HEK293 (cell line): ENCODE measurements at regions not wholly inside any gene's neighbourhood (a gene's known extent, or its start where the extent isn't known, plus 50 kb on each side); places are given as distances from the start of the nearest gene placed in this dataset.
A peak's percentile ranks its signal among the peaks of the same experiment; 100 is the strongest.

Source experiments
- CTCF ChIA-PET: fragments of 350-600 bp; formaldehyde crosslinking; extraction: SDS; loops from one replicate; lab custom pipeline; 2021; ENCODE audit warnings: antibody characterized with exemption; lab: Yijun Ruan, JAX
- POLR2A ChIA-PET: fragments of 300-600 bp; formaldehyde crosslinking; extraction: SDS; loops from one replicate; lab custom pipeline; 2020; ENCODE audit warnings: antibody characterized with exemption, inconsistent platforms; lab: Yijun Ruan, JAX
- H3K27ac ChIP-seq: fragments of 200-500 bp; sonication (Bioruptor generic); 2 replicates; pipeline ENCODE4 v1.5.1; 2014; ENCODE audit warnings: low read depth, low read length, control low read depth, inconsistent platforms; ENCODE audit errors: extremely low read depth
- H3K36me3 ChIP-seq, 2 experiments: fragments of 200-500 bp in 1 of 2; sonication (Bioruptor generic) in 1 of 2; 1 replicate in 1 of 2; 2 replicates in 1 of 2; pipeline ENCODE4 v1.5.1; 2014 to 2017; ENCODE audit warnings: inconsistent platforms in 2 of 2, low read length in 2 of 2; ENCODE audit not compliant: control insufficient read depth in 2 of 2, insufficient read depth in 1 of 2
- H3K4me1 ChIP-seq: fragments of 200-500 bp; sonication (Bioruptor generic); 2 replicates; pipeline ENCODE4 v1.5.1; 2014; ENCODE audit warnings: mild to moderate bottlenecking, low read length, inconsistent platforms; ENCODE audit not compliant: control insufficient read depth, insufficient read depth
- H3K4me3 ChIP-seq: 2 replicates; pipeline ENCODE4 v1.5.1; 2011; ENCODE audit warnings: low read depth, mild to moderate bottlenecking, control low read depth, low read length, moderate library complexity
- H3K9me3 ChIP-seq: fragments of 200-500 bp; sonication (Bioruptor generic); 2 replicates; pipeline ENCODE4 v1.5.1; 2014; ENCODE audit warnings: low read depth, low read length, inconsistent platforms; ENCODE audit not compliant: control insufficient read depth, insufficient read depth
- BCL11A ChIP-seq: fragments of 450-650 bp; formaldehyde crosslinking; IDR thresholded peaks from 2 replicates; pipeline ENCODE4 v1.5.1; 2016; ENCODE audit warnings: low read depth, missing biosample characterization, missing genetic modification characterization
- GFI1B ChIP-seq: fragments of 450-650 bp; formaldehyde crosslinking; IDR thresholded peaks from 2 replicates; pipeline ENCODE4 v1.5.1; 2016; ENCODE audit warnings: missing biosample characterization, missing genetic modification characterization
- MYNN ChIP-seq: fragments of 450-650 bp; formaldehyde crosslinking; IDR thresholded peaks from 2 replicates; pipeline ENCODE4 v1.5.1; 2016; ENCODE audit warnings: missing biosample characterization, missing genetic modification characterization, borderline replicate concordance
- PRDM1 ChIP-seq: fragments of 450-650 bp; formaldehyde crosslinking; IDR thresholded peaks from 2 replicates; pipeline ENCODE4; 2016; ENCODE audit warnings: missing biosample characterization, missing genetic modification characterization
- ZBTB20 ChIP-seq: fragments of 450-650 bp; formaldehyde crosslinking; IDR thresholded peaks from 2 replicates; pipeline ENCODE4 v1.5.1; 2016; ENCODE audit warnings: missing biosample characterization, missing genetic modification characterization
- ZNF2 ChIP-seq: fragments of 450-650 bp; formaldehyde crosslinking; IDR thresholded peaks from 2 replicates; pipeline ENCODE4 v1.5.1; 2016; ENCODE audit warnings: missing biosample characterization, missing genetic modification characterization
- ZNF266 ChIP-seq: fragments of 450-650 bp; formaldehyde crosslinking; IDR thresholded peaks from 2 replicates; pipeline ENCODE4 v1.5.1; 2016; ENCODE audit warnings: missing biosample characterization, missing genetic modification characterization, low read depth
- ZNF335 ChIP-seq: fragments of 450-650 bp; formaldehyde crosslinking; conservative IDR thresholded peaks from 2 replicates; pipeline ENCODE4 v1.5.1; 2016; ENCODE audit warnings: missing biosample characterization, missing genetic modification characterization
- ZNF37A ChIP-seq: fragments of 450-650 bp; IDR thresholded peaks from 2 replicates; pipeline ENCODE4 v1.5.1; 2018; ENCODE audit warnings: missing biosample characterization, missing genetic modification characterization
- ZNF391 ChIP-seq: fragments of 450-650 bp; formaldehyde crosslinking; IDR thresholded peaks from 2 replicates; pipeline ENCODE4 v1.5.1; 2016; ENCODE audit warnings: low read depth, missing biosample characterization, missing genetic modification characterization, borderline replicate concordance
- ZNF426 ChIP-seq: fragments of 450-650 bp; formaldehyde crosslinking; IDR thresholded peaks from 2 replicates; pipeline ENCODE4 v1.5.1; 2017; ENCODE audit warnings: missing biosample characterization, missing genetic modification characterization, mild to moderate bottlenecking, inconsistent platforms, moderate library complexity
- ZNF521 ChIP-seq: fragments of 450-650 bp; formaldehyde crosslinking; IDR thresholded peaks from 2 replicates; pipeline ENCODE4 v1.5.1; 2017; ENCODE audit warnings: missing biosample characterization, mild to moderate bottlenecking, missing genetic modification characterization
- ZNF555 ChIP-seq: fragments of 450-650 bp; formaldehyde crosslinking; conservative IDR thresholded peaks from 2 replicates; pipeline ENCODE4 v1.5.1; 2017; ENCODE audit warnings: missing biosample characterization, mild to moderate bottlenecking, missing genetic modification characterization, inconsistent platforms
- ZNF558 ChIP-seq: fragments of 450-650 bp; formaldehyde crosslinking; IDR thresholded peaks from 2 replicates; pipeline ENCODE4 v1.5.1; 2016; ENCODE audit warnings: missing biosample characterization, missing genetic modification characterization
- ZNF660 ChIP-seq: fragments of 450-650 bp; IDR thresholded peaks from 2 replicates; pipeline ENCODE4 v1.5.1; 2018; ENCODE audit warnings: missing biosample characterization, mild to moderate bottlenecking, missing genetic modification characterization
- ZNF768 ChIP-seq: fragments of 450-650 bp; formaldehyde crosslinking; IDR thresholded peaks from 2 replicates; pipeline ENCODE4 v1.5.1; 2018; ENCODE audit warnings: missing biosample characterization, mild to moderate bottlenecking, missing genetic modification characterization
- ZNF776 ChIP-seq: fragments of 450-650 bp; formaldehyde crosslinking; IDR thresholded peaks from 2 replicates; pipeline ENCODE4 v1.5.0; 2017; ENCODE audit warnings: missing biosample characterization, missing genetic modification characterization, borderline replicate concordance
- TF ChIP-seq, protein P1 (sequence below): fragments of 450-650 bp; formaldehyde crosslinking; IDR thresholded peaks from 2 replicates; pipeline ENCODE4 v1.5.1; 2017; ENCODE audit warnings: missing biosample characterization, mild to moderate bottlenecking, missing genetic modification characterization, moderate library complexity
- TF ChIP-seq, protein P2 (sequence below): fragments of 450-650 bp; formaldehyde crosslinking; IDR thresholded peaks from 2 replicates; pipeline ENCODE4 v1.5.1; 2016; ENCODE audit warnings: missing biosample characterization, missing genetic modification characterization
- TF ChIP-seq, protein P3 (sequence below): fragments of 450-650 bp; formaldehyde crosslinking; IDR thresholded peaks from 2 replicates; pipeline ENCODE4 v1.5.1; 2016; ENCODE audit warnings: missing biosample characterization, missing genetic modification characterization
- TF ChIP-seq, protein P4 (sequence below): fragments of 450-650 bp; formaldehyde crosslinking; IDR thresholded peaks from 2 replicates; pipeline ENCODE4 v1.5.1; 2016; ENCODE audit warnings: missing biosample characterization, missing genetic modification characterization
- TF ChIP-seq, protein P5 (sequence below): fragments of 450-650 bp; formaldehyde crosslinking; conservative IDR thresholded peaks from 2 replicates; pipeline ENCODE4 v1.5.1; 2016; ENCODE audit warnings: low read depth, missing biosample characterization, missing genetic modification characterization

DNA sequence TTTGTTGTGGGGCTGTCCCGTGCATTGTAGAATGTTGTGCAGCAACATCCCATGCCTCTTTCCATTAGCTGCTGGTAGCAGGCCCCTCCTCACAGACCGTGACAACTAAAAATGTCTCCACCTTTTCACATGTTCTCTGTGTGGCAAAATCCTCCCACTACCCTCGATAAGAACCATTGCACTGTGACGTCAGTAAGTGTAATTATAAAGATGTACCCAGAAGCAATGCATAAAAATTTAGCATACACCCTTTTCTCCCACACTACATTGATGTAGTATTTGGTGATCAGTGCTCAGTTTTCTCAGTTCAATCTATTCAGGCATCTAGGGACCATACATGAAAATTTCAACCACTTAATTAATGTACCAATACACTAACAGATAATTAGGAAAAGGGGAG is 389.9 kb downstream of the DOK5 start:
- TF ChIP-seq ZNF768 (tag by site-specific recombination) (no peak), BCL11A (no peak), MYNN (tag by site-specific recombination) (no peak), ZNF776 (tag by site-specific recombination) (no peak), ZNF37A (tag by site-specific recombination) (no peak), GFI1B (no peak), ZBTB20 (no peak), ZNF266 (tag by site-specific recombination) (no peak), ZNF426 (tag by site-specific recombination) (no peak), ZNF558 (no peak)
- TF ChIP-seq, protein P1, sequence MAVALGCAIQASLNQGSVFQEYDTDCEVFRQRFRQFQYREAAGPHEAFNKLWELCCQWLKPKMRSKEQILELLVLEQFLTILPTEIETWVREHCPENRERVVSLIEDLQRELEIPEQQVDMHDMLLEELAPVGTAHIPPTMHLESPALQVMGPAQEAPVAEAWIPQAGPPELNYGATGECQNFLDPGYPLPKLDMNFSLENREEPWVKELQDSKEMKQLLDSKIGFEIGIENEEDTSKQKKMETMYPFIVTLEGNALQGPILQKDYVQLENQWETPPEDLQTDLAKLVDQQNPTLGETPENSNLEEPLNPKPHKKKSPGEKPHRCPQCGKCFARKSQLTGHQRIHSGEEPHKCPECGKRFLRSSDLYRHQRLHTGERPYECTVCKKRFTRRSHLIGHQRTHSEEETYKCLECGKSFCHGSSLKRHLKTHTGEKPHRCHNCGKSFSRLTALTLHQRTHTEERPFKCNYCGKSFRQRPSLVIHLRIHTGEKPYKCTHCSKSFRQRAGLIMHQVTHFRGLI (tag by site-specific recombination) = no peak
- TF ChIP-seq, protein P2, sequence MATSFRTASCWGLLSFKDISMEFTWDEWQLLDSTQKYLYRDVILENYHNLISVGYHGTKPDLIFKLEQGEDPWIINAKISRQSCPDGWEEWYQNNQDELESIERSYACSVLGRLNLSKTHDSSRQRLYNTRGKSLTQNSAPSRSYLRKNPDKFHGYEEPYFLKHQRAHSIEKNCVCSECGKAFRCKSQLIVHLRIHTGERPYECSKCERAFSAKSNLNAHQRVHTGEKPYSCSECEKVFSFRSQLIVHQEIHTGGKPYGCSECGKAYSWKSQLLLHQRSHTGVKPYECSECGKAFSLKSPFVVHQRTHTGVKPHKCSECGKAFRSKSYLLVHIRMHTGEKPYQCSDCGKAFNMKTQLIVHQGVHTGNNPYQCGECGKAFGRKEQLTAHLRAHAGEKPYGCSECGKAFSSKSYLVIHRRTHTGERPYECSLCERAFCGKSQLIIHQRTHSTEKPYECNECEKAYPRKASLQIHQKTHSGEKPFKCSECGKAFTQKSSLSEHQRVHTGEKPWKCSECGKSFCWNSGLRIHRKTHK = no peak
- POLR2A ChIA-PET = no interaction called here
- CTCF ChIA-PET = no interaction called here
- Histone ChIP-seq H3K9me3 (no peaks in the 10 kb centered on the region), H3K4me1 (no peaks in the 10 kb centered on the region), H3K4me3 (no peak overlapping the region), H3K36me3 (no peaks in the 10 kb centered on the region), H3K27ac (no peak overlapping the region)

DNA sequence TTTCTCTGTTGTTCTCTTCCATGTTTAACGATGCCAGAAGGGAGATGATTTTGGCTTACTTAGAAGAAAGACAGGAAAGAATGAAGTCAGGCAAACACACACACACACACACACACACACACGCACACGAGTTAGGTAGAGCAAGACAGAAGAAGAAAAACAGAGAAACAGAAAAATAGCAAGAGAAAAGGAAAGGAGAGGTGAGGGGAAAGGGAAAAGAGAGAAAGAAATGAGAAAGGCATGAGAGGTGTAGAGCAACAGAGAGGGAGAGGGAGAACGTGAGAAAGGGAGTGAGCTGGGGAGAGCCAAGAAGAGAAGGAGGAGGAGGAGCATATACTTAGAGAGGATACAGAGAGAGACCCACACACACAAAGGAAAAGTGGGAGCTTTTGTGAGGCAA is 385.3 kb downstream of the DOK5 start:
- ChIA-PET CTCF (interaction anchor here (0.6 kb wide), 2 partner anchors 191 to 857 kb away, joined by 3 read pairs; no protein-coding TSS in a partner anchor), POLR2A (no interaction called here)
- Histone ChIP-seq H3K4me1 (no peaks in the 10 kb centered on the region), H3K4me3 (no peak overlapping the region), H3K36me3 (no peaks in the 10 kb centered on the region), H3K9me3 (no peaks in the 10 kb centered on the region), H3K27ac (no peak overlapping the region)
- no peak for TF ChIP-seq ZNF660 (tag by site-specific recombination)
- TF ChIP-seq, protein P3, sequence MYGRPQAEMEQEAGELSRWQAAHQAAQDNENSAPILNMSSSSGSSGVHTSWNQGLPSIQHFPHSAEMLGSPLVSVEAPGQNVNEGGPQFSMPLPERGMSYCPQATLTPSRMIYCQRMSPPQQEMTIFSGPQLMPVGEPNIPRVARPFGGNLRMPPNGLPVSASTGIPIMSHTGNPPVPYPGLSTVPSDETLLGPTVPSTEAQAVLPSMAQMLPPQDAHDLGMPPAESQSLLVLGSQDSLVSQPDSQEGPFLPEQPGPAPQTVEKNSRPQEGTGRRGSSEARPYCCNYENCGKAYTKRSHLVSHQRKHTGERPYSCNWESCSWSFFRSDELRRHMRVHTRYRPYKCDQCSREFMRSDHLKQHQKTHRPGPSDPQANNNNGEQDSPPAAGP = no peak
- TF ChIP-seq ZNF555 (tag by site-specific recombination) = 0 out of 2 replicates have a peak, but pooled peaks have one; percentile 2
- TF ChIP-seq PRDM1 (tag by site-specific recombination) = peak; percentile 67
- TF ChIP-seq ZNF521 = no peak

DNA sequence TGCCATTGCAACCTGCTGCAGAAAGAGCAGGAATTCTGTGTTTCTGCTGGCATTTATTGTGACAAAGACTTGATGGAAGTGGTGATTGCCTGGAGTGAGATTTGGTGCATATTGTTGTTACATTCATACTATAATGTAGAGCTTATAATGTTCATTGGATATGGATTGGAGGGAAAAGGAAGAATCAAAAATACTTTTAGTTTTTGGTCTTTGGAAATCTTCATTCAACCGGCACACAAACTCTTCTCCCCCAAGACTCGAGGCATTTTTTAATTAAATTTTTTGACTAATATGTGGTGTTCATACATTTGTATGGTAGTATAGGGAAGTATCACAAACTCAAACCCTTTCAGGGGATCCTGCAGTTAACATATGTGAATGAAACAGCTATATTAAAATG is 380.8 kb downstream of the DOK5 start:
- CTCF ChIA-PET = no interaction called here
- H3K4me3 ChIP-seq = no peak overlapping the region
- no peaks in the 10 kb centered on the region for H3K9me3 ChIP-seq
- POLR2A ChIA-PET = no interaction called here
- H3K4me1 ChIP-seq = no peaks in the 10 kb centered on the region
- H3K27ac ChIP-seq = no peak overlapping the region
- H3K36me3 ChIP-seq = no peaks in the 10 kb centered on the region
- TF ChIP-seq, protein P4, sequence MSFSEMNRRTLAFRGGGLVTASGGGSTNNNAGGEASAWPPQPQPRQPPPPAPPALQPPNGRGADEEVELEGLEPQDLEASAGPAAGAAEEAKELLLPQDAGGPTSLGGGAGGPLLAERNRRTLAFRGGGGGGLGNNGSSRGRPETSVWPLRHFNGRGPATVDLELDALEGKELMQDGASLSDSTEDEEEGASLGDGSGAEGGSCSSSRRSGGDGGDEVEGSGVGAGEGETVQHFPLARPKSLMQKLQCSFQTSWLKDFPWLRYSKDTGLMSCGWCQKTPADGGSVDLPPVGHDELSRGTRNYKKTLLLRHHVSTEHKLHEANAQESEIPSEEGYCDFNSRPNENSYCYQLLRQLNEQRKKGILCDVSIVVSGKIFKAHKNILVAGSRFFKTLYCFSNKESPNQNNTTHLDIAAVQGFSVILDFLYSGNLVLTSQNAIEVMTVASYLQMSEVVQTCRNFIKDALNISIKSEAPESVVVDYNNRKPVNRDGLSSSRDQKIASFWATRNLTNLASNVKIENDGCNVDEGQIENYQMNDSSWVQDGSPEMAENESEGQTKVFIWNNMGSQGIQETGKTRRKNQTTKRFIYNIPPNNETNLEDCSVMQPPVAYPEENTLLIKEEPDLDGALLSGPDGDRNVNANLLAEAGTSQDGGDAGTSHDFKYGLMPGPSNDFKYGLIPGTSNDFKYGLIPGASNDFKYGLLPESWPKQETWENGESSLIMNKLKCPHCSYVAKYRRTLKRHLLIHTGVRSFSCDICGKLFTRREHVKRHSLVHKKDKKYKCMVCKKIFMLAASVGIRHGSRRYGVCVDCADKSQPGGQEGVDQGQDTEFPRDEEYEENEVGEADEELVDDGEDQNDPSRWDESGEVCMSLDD (tag by site-specific recombination) = no peak
- TF ChIP-seq ZNF335 = no peak
- TF ChIP-seq, protein P5, sequence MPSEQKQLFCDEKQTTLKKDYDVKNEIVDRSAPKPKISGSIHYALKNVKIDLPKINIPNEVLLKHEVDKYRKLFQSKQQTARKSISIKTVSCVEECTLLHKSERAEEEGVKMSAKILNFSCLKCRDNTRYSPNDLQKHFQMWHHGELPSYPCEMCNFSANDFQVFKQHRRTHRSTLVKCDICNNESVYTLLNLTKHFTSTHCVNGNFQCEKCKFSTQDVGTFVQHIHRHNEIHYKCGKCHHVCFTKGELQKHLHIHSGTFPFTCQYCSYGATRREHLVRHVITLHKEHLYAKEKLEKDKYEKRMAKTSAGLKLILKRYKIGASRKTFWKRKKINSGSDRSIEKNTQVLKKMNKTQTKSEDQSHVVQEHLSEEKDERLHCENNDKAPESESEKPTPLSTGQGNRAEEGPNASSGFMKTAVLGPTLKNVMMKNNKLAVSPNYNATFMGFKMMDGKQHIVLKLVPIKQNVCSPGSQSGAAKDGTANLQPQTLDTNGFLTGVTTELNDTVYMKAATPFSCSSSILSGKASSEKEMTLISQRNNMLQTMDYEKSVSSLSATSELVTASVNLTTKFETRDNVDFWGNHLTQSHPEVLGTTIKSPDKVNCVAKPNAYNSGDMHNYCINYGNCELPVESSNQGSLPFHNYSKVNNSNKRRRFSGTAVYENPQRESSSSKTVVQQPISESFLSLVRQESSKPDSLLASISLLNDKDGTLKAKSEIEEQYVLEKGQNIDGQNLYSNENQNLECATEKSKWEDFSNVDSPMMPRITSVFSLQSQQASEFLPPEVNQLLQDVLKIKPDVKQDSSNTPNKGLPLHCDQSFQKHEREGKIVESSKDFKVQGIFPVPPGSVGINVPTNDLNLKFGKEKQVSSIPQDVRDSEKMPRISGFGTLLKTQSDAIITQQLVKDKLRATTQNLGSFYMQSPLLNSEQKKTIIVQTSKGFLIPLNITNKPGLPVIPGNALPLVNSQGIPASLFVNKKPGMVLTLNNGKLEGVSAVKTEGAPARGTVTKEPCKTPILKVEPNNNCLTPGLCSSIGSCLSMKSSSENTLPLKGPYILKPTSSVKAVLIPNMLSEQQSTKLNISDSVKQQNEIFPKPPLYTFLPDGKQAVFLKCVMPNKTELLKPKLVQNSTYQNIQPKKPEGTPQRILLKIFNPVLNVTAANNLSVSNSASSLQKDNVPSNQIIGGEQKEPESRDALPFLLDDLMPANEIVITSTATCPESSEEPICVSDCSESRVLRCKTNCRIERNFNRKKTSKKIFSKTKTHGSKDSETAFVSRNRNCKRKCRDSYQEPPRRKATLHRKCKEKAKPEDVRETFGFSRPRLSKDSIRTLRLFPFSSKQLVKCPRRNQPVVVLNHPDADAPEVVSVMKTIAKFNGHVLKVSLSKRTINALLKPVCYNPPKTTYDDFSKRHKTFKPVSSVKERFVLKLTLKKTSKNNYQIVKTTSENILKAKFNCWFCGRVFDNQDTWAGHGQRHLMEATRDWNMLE (tag by site-specific recombination) = no peak
- no peak for TF ChIP-seq ZNF391
- no peak for TF ChIP-seq ZNF2
